Osteocyte (in vitro differentiated cells): ENCODE measurements at regions not wholly inside any gene's neighbourhood (a gene's known extent, or its start where the extent isn't known, plus 50 kb on each side); places are given as distances from the start of the nearest gene placed in this dataset.

Source experiments
- DNase-seq: peaks from one replicate; pipeline ENCODE4 v3.0.0; 2021; ENCODE audit warnings: mixed read lengths; ENCODE audit not compliant: unreplicated experiment; ENCODE audit errors: extremely low spot score
- H3K27ac Mint-ChIP-seq: one replicate; pipeline ENCODE4 v1.8.0; 2021; ENCODE audit warnings: mild to moderate bottlenecking, mixed read lengths; ENCODE audit not compliant: unreplicated experiment
- H3K27me3 Mint-ChIP-seq: one replicate; pipeline ENCODE4 v1.8.0; 2021; ENCODE audit warnings: mixed read lengths; ENCODE audit not compliant: unreplicated experiment
- H3K36me3 Mint-ChIP-seq: one replicate; pipeline ENCODE4 v1.8.0; 2021; ENCODE audit warnings: mixed read lengths; ENCODE audit not compliant: unreplicated experiment
- H3K4me1 Mint-ChIP-seq: one replicate; pipeline ENCODE4 v1.8.0; 2021; ENCODE audit warnings: mixed read lengths; ENCODE audit not compliant: unreplicated experiment
- H3K4me3 Mint-ChIP-seq: one replicate; pipeline ENCODE4 v1.8.0; 2021; ENCODE audit warnings: mild to moderate bottlenecking, moderate library complexity, mixed read lengths; ENCODE audit not compliant: unreplicated experiment
- H3K9me3 Mint-ChIP-seq: one replicate; pipeline ENCODE4 v1.8.0; 2021; ENCODE audit warnings: mixed read lengths; ENCODE audit not compliant: unreplicated experiment
- TF ChIP-seq, protein P1 (sequence below): fragments of 200-600 bp; sonication (generic); IDR thresholded peaks from 2 replicates; pipeline ENCODE4 v1.5.0; 2021; ENCODE audit warnings: antibody characterized with exemption, mild to moderate bottlenecking, moderate library complexity

DNA sequence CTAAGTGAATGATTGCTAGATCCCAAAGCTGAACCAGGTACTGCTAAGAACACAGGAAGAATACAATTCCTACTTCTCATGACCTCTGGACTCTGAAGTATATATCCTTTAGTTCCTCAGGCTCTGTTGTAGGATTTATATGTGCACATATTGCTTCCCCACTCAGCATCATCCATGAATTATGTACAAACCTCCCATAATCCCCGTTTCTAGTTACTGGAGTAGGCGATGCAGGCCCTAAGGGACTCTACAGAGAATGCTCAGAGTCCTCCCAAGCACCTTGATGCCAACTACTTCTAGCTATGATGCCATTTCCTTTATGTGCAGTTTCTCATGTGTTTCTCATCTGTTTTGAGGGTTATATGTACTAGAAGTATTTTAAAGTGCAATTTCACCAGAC is 154.9 kb upstream of the EPHA7 start:
- Mint-ChIP-seq H3K4me1 (peaks cover 20% of the 10 kb centered on the region), H3K27ac (no peak overlapping the region), H3K36me3 (no peaks in the 10 kb centered on the region), H3K9me3 (no peaks in the 10 kb centered on the region), H3K4me3 (no peak overlapping the region), H3K27me3 (no peaks in the 10 kb centered on the region)
- no peak for DNase-seq
- TF ChIP-seq, protein P1, sequence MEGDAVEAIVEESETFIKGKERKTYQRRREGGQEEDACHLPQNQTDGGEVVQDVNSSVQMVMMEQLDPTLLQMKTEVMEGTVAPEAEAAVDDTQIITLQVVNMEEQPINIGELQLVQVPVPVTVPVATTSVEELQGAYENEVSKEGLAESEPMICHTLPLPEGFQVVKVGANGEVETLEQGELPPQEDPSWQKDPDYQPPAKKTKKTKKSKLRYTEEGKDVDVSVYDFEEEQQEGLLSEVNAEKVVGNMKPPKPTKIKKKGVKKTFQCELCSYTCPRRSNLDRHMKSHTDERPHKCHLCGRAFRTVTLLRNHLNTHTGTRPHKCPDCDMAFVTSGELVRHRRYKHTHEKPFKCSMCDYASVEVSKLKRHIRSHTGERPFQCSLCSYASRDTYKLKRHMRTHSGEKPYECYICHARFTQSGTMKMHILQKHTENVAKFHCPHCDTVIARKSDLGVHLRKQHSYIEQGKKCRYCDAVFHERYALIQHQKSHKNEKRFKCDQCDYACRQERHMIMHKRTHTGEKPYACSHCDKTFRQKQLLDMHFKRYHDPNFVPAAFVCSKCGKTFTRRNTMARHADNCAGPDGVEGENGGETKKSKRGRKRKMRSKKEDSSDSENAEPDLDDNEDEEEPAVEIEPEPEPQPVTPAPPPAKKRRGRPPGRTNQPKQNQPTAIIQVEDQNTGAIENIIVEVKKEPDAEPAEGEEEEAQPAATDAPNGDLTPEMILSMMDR, result no peak

DNA sequence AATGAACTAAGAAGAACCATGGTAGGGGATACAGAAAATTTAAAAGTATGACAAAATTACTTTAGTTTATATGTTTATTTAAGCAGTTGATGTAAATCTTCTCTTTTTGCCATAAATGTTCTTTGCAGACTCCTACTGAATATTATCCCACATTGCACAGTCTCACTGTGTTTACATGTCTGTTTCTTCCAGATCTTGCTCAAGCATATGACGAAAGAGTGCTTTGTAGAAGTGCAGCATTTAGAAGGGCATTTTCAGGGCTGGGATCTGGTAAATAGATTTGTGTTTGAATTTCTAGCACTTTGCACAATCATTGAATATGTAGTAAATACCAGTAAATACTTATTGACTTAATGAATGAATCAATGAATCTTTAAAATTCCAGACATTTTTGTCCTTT is 152.0 kb upstream of the EPHA7 start:
- no peaks in the 10 kb centered on the region for H3K9me3 Mint-ChIP-seq
- H3K4me1 Mint-ChIP-seq, result peaks cover 30% of the 10 kb centered on the region
- H3K27me3 Mint-ChIP-seq, result no peaks in the 10 kb centered on the region
- no peak for DNase-seq
- no peaks in the 10 kb centered on the region for H3K36me3 Mint-ChIP-seq
- H3K4me3 Mint-ChIP-seq, result no peak overlapping the region
- no peak overlapping the region for H3K27ac Mint-ChIP-seq
- TF ChIP-seq, protein P1, result no peak

DNA sequence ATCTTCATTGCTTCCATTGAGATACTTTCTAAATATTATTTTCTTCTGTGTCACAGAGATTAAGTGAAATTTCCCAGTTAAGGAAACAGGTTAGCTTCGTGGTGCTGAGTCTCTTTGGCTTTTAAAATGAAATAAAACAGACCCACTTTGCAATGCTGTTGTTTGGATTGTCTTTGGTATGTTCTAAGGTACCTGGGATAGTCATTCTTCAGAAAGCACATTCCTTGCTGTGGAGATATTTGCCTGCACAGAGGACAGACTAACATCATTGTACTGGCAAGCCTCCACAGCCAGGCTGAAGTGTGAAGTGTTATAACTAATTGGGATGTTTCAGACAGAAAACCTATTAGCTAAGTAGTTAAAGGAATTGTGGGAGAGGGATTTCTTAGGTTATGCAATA is 148.8 kb upstream of the EPHA7 start:
- H3K4me3 Mint-ChIP-seq, result no peak overlapping the region
- H3K4me1 Mint-ChIP-seq, result peaks cover 11% of the 10 kb centered on the region
- H3K27me3 Mint-ChIP-seq, result no peaks in the 10 kb centered on the region
- H3K36me3 Mint-ChIP-seq, result no peaks in the 10 kb centered on the region
- H3K27ac Mint-ChIP-seq, result no peak overlapping the region
- TF ChIP-seq, protein P1, result no peak
- no peak for DNase-seq
- no peaks in the 10 kb centered on the region for H3K9me3 Mint-ChIP-seq

DNA sequence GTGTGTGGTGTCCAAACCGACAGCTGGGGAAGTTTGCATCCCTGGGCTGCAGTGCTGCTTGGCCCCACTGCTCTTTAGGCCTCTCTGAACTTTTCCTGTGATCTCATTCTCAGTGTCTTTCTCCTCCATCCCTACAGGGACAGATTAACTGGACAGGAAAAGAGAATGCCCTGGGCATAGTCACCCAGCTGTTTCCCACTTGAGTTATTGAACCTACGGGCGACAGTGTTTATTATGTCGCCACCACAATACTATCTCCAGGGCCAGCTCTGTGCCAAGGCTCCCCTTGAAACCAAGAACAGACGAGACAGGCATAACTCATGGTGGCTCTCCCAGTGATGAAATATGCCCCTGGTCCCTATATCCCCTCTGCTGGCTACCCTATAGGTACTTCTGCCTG is 147.8 kb upstream of the EPHA7 start:
- H3K36me3 Mint-ChIP-seq, result no peaks in the 10 kb centered on the region
- no peaks in the 10 kb centered on the region for H3K27me3 Mint-ChIP-seq
- H3K4me3 Mint-ChIP-seq, result no peak overlapping the region
- peaks cover 20% of the 10 kb centered on the region for H3K4me1 Mint-ChIP-seq
- no peak for DNase-seq
- TF ChIP-seq, protein P1, result no peak
- no peak overlapping the region for H3K27ac Mint-ChIP-seq
- no peaks in the 10 kb centered on the region for H3K9me3 Mint-ChIP-seq

DNA sequence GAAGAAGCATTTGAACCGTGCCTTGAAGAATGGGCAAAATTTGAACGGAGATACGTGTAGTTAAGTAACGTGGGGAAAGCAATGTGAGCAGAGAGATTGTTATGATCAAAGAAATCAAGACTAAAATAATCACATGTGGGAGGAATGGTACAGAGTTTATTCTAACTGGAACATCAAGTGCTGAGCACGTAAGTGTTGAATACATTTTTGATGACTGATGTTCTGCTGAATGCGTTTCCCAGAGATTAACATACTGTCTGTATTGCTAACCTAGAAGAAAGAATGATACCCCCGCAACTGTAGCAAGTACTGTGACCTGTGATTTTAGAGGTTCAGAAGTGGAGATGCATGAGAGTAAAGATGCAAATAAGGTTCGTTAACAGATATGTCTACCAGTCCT is 146.9 kb upstream of the EPHA7 start:
- Mint-ChIP-seq H3K4me3 (no peak overlapping the region), H3K9me3 (no peaks in the 10 kb centered on the region), H3K36me3 (no peaks in the 10 kb centered on the region), H3K27ac (no peak overlapping the region), H3K27me3 (no peaks in the 10 kb centered on the region), H3K4me1 (peaks cover 24% of the 10 kb centered on the region)
- no peak for DNase-seq
- TF ChIP-seq, protein P1, result no peak
